ENCODE measurements at regions not wholly inside any gene's neighbourhood (a gene's known extent, or its start where the extent isn't known, plus 50 kb on each side); places are given as distances from the start of the nearest gene placed in this dataset.
A peak's percentile ranks its signal among the peaks of the same experiment; 100 is the strongest.

DNA sequence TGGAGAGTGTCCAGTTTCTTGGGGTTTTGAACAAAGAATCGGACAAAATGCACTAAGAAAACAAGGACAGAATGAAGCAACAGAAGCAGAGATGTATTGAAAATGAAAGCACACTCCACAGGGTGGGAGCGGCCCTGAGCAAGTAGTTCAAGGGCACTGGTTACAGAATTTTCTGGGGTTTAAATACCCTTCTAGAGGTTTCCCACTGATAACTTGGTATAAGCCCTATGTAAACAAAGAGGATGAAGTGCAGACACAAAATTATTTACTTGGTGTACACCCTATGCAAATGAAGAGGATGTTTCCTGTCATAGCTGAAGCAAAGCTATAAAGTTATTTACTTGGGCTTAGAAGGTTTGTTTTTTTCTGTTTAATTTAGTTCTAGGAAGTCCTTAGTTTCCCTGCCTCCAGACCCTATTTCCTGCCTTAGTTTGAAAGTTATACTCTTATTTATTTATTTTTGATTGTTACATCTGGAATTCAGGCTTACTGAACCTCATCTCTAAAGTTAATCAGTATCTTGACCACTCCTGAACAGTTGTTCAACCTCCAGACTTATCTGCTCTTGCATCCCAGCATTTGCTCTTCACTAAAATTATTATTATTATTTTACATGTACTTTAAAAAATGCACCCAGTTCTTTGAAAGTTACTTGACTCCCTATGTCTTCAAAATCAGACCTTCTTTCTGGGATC lies 193.5 kb downstream of the SPP2 start:
- H2AFZ ChIP-seq (ENCODE audit: low read length) = peak overlapping the region; percentile 28
- H4K20me1 ChIP-seq (ENCODE audit: insufficient read depth, low read length) = no peaks in the 10 kb centered on the region
- no peak overlapping the region for H3K9ac ChIP-seq (ENCODE audit: low read length)
- peak; percentile 44 for DNase-seq
- no peaks in the 10 kb centered on the region for H3K9me2 ChIP-seq (replicated peaks; ENCODE audit: insufficient read depth, low read length)
- H3K4me3 ChIP-seq (ENCODE audit: low read length) = peak overlapping the region; percentile 19; the same call in 1 of the 2 replicates
- H3F3A ChIP-seq (ENCODE audit: insufficient read depth, low read length) = no peaks in the 10 kb centered on the region
- no peak overlapping the region for H3K27ac ChIP-seq (ENCODE audit: low read length)
- no peaks in the 10 kb centered on the region for H3K9me3 ChIP-seq (replicated peaks; ENCODE audit: insufficient read depth, low read length)
- H3K79me2 ChIP-seq (ENCODE audit: low read length) = no peaks in the 10 kb centered on the region
- no peaks in the 10 kb centered on the region for H3K27me3 ChIP-seq (replicated peaks; ENCODE audit: insufficient read depth, low read length)
- H3K4me2 ChIP-seq (ENCODE audit: low read depth, low read length) = peak overlapping the region; percentile 51; the same call in 1 of the 2 replicates
- TF ChIP-seq EZH2 (optimal IDR thresholded peaks at IDR 0.05; ENCODE audit: low read depth, low read length) = no peak
- TF ChIP-seq, protein P1, sequence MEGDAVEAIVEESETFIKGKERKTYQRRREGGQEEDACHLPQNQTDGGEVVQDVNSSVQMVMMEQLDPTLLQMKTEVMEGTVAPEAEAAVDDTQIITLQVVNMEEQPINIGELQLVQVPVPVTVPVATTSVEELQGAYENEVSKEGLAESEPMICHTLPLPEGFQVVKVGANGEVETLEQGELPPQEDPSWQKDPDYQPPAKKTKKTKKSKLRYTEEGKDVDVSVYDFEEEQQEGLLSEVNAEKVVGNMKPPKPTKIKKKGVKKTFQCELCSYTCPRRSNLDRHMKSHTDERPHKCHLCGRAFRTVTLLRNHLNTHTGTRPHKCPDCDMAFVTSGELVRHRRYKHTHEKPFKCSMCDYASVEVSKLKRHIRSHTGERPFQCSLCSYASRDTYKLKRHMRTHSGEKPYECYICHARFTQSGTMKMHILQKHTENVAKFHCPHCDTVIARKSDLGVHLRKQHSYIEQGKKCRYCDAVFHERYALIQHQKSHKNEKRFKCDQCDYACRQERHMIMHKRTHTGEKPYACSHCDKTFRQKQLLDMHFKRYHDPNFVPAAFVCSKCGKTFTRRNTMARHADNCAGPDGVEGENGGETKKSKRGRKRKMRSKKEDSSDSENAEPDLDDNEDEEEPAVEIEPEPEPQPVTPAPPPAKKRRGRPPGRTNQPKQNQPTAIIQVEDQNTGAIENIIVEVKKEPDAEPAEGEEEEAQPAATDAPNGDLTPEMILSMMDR (IDR thresholded peaks at IDR 0.05; ENCODE audit: low read length) = no peak
- no peak for TF ChIP-seq EZH2phosphoT487 (IDR thresholded peaks at IDR 0.05; ENCODE audit: low read length)
- H3K4me1 ChIP-seq (ENCODE audit: low read length) = no peaks in the 10 kb centered on the region
- H3K36me3 ChIP-seq (replicated peaks; ENCODE audit: insufficient read depth, low read length) = no peaks in the 10 kb centered on the region

DNA sequence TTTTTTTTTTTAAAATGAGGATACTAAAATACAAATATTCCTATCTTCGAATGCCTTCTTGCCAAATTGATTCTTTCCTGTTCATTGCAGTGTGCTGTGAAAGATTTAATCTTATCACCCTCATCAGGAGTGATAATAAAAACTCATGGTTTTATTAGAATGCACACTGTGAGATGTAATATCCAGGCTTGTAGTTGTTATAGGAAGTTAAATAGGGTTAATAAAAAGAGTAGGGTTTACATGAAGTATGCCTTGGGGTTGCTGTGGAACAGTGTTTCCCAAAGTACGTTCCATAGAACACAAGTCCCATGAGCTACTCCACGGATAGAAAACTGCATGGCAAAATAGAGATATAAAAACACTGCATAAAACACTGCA lies 191.9 kb downstream of the SPP2 start:
- H3K79me2 ChIP-seq (ENCODE audit: low read length) = no peaks in the 10 kb centered on the region
- no peak for DNase-seq
- TF ChIP-seq EZH2 (optimal IDR thresholded peaks at IDR 0.05; ENCODE audit: low read depth, low read length) (no peak), EZH2phosphoT487 (IDR thresholded peaks at IDR 0.05; ENCODE audit: low read length) (no peak)
- TF ChIP-seq, protein P1 (IDR thresholded peaks at IDR 0.05; ENCODE audit: low read length) = no peak
- no peaks in the 10 kb centered on the region for H4K20me1 ChIP-seq (ENCODE audit: insufficient read depth, low read length)
- no peaks in the 10 kb centered on the region for H3F3A ChIP-seq (ENCODE audit: insufficient read depth, low read length)
- no peak overlapping the region for H3K9ac ChIP-seq (ENCODE audit: low read length)
- no peaks in the 10 kb centered on the region for H3K9me3 ChIP-seq (replicated peaks; ENCODE audit: insufficient read depth, low read length)
- H2AFZ ChIP-seq (ENCODE audit: low read length) = no peak overlapping the region
- no peaks in the 10 kb centered on the region for H3K9me2 ChIP-seq (replicated peaks; ENCODE audit: insufficient read depth, low read length)
- no peak overlapping the region for H3K4me2 ChIP-seq (ENCODE audit: low read depth, low read length)
- no peak overlapping the region for H3K27ac ChIP-seq (ENCODE audit: low read length)
- no peak overlapping the region for H3K4me3 ChIP-seq (ENCODE audit: low read length)
- H3K36me3 ChIP-seq (replicated peaks; ENCODE audit: insufficient read depth, low read length) = no peaks in the 10 kb centered on the region
- H3K4me1 ChIP-seq (ENCODE audit: low read length) = no peaks in the 10 kb centered on the region
- no peaks in the 10 kb centered on the region for H3K27me3 ChIP-seq (replicated peaks; ENCODE audit: insufficient read depth, low read length)

DNA sequence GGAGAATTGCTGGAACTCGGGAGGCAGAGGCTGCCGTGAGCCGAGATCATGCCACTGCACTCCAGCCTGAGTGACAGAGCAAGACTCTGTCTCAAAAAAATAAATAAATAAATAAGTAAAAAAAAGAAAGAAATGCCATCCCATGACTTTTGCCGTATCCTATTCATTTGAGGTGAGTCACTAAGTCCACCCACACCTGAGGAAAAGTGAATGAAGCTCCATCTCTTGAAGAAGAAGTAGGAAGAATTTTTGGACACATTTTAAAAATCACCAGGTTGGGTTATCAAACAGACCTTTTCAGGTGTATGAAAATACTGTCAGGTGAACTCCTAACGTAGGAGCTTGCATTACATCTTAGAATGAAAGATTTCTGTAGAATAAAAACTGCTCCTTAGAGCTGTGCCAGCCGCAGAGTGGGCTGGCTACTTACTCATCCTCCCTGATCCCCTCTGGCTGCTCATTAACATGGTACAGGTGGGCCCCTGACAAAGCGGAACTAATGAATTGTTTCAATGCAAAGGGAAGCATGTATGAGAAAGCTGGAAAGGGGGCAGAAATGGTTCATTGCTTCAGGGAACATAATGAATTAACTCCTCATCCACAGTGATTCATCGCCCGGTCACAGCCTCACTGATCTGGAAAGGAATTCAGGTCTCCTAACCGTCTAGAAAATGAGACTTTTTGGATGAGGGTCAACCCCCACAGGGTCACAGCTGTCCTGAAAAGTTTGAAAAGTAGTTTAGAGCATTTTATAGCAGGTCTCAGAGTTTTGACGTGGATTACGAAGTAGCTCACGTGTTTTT lies 191.4 kb downstream of the SPP2 start:
- no peak overlapping the region for H3K4me2 ChIP-seq (ENCODE audit: low read depth, low read length)

More for the DNA sequence above, 191.4 kb downstream of the SPP2 start:
- H3K9me2 ChIP-seq (replicated peaks; ENCODE audit: insufficient read depth, low read length) = no peaks in the 10 kb centered on the region
- no peaks in the 10 kb centered on the region for H3K36me3 ChIP-seq (replicated peaks; ENCODE audit: insufficient read depth, low read length)
- no peaks in the 10 kb centered on the region for H3F3A ChIP-seq (ENCODE audit: insufficient read depth, low read length)
- H3K27me3 ChIP-seq (replicated peaks; ENCODE audit: insufficient read depth, low read length) = no peaks in the 10 kb centered on the region
- DNase-seq = no peak
- no peaks in the 10 kb centered on the region for H3K79me2 ChIP-seq (ENCODE audit: low read length)
- H2AFZ ChIP-seq (ENCODE audit: low read length) = no peak overlapping the region
- no peaks in the 10 kb centered on the region for H4K20me1 ChIP-seq (ENCODE audit: insufficient read depth, low read length)
- no peak overlapping the region for H3K9ac ChIP-seq (ENCODE audit: low read length)
- no peak overlapping the region for H3K4me3 ChIP-seq (ENCODE audit: low read length)
- no peaks in the 10 kb centered on the region for H3K9me3 ChIP-seq (replicated peaks; ENCODE audit: insufficient read depth, low read length)
- H3K4me1 ChIP-seq (ENCODE audit: low read length) = no peaks in the 10 kb centered on the region
- no peak overlapping the region for H3K27ac ChIP-seq (ENCODE audit: low read length)
- TF ChIP-seq, protein P1 (IDR thresholded peaks at IDR 0.05; ENCODE audit: low read length) = no peak
- TF ChIP-seq EZH2phosphoT487 (IDR thresholded peaks at IDR 0.05; ENCODE audit: low read length) = no peak
- TF ChIP-seq EZH2 (optimal IDR thresholded peaks at IDR 0.05; ENCODE audit: low read depth, low read length) = no peak
